ENCODE measurements at regions not wholly inside any gene's neighbourhood (a gene's known extent, or its start where the extent isn't known, plus 50 kb on each side); places are given as distances from the start of the nearest gene placed in this dataset.

GRCh38 chr6:129967427-129967826 lies 51.0 kb upstream of the L3MBTL3 start:
- no peak for DNase-seq (ENCODE audit: low spot score)

GRCh38 chr6:129966125-129966524 lies 52.3 kb upstream of the L3MBTL3 start:
- no peak for DNase-seq (ENCODE audit: low spot score)

- no peak for DNase-seq (ENCODE audit: low spot score)
Observed at GRCh38 chr6:129965096-129965495, 53.3 kb upstream of the L3MBTL3 start.

GRCh38 chr6:129959358-129959930 lies 58.9 kb upstream of the L3MBTL3 start:
- DNase-seq (ENCODE audit: low spot score) = peak; percentile 39

- DNase-seq (ENCODE audit: low spot score) = no peak
Observed at GRCh38 chr6:129957941-129958898, 60.2 kb upstream of the L3MBTL3 start.

GRCh38 chr6:129955584-129955983 lies 62.8 kb upstream of the L3MBTL3 start:
- no peak for DNase-seq (ENCODE audit: low spot score)

- no peak for DNase-seq (ENCODE audit: low spot score)
Observed at GRCh38 chr6:129954749-129955431, 63.5 kb upstream of the L3MBTL3 start.

GRCh38 chr6:129947797-129948196 lies 70.6 kb upstream of the L3MBTL3 start:
- DNase-seq (ENCODE audit: low spot score) = no peak

GRCh38 chr6:129946439-129947140 lies 71.8 kb upstream of the L3MBTL3 start:
- DNase-seq (ENCODE audit: low spot score) = no peak

GRCh38 chr6:129943637-129944271 lies 74.6 kb upstream of the L3MBTL3 start:
- no peak for DNase-seq (ENCODE audit: low spot score)

- no peak for DNase-seq (ENCODE audit: low spot score)
Observed at GRCh38 chr6:129940454-129941195, 77.8 kb upstream of the L3MBTL3 start.

- no peak for DNase-seq (ENCODE audit: low spot score)
Observed at GRCh38 chr6:129938249-129939020, 77.3 kb upstream of the TMEM244 start.

- peak; percentile 83 for DNase-seq (ENCODE audit: low spot score)
Observed at GRCh38 chr6:129936329-129937165, 75.4 kb upstream of the TMEM244 start.

- DNase-seq (ENCODE audit: low spot score) = no peak
Observed at GRCh38 chr6:129932321-129932720, 71.2 kb upstream of the TMEM244 start.

GRCh38 chr6:129929433-129929832 lies 68.3 kb upstream of the TMEM244 start:
- no peak for DNase-seq (ENCODE audit: low spot score)

GRCh38 chr6:129923530-129924250 lies 62.6 kb upstream of the TMEM244 start:
- no peak for DNase-seq (ENCODE audit: low spot score)

- DNase-seq (ENCODE audit: low spot score) = no peak
Observed at GRCh38 chr6:129921169-129921817, 60.2 kb upstream of the TMEM244 start.

All from HT-29 (cell line).